HPDE6-E6E7 (cell line): ENCODE measurements at regions not wholly inside any gene's neighbourhood (a gene's known extent, or its start where the extent isn't known, plus 50 kb on each side); places are given as distances from the start of the nearest gene placed in this dataset.
"Not testable (repeated sequence)": the region's sequence is repeated elsewhere in the genome, so short reads cannot be mapped to it uniquely, and the experiment has no call there.

Source experiments
- DNase-seq: peaks from one replicate; pipeline ENCODE4 v3.0.0; 2011; ENCODE audit warnings: missing footprints; ENCODE audit errors: extremely low spot score

GRCh38 chr4:87716371-87717265, 66.5 kb downstream of the DMP1 start:
- no peak for DNase-seq

GRCh38 chr4:87717276-87718031, 67.4 kb downstream of the DMP1 start:
- no peak for DNase-seq

GRCh38 chr4:87718217-87718835, 68.2 kb downstream of the DMP1 start:
- DNase-seq, result no peak

GRCh38 chr4:87720094-87720691, 70.1 kb downstream of the DMP1 start:
- DNase-seq, result no peak

- DNase-seq, result not testable (repeated sequence)
Observed at GRCh38 chr4:87725287-87725686, 74.1 kb upstream of the IBSP start.

GRCh38 chr4:87732033-87732765, 67.2 kb upstream of the IBSP start:
- DNase-seq, result no peak

GRCh38 chr4:87734084-87734483, 65.3 kb upstream of the IBSP start:
- no peak for DNase-seq

GRCh38 chr4:87734936-87735335, 64.4 kb upstream of the IBSP start:
- DNase-seq, result peak; percentile 40

- no peak for DNase-seq
Observed at GRCh38 chr4:87738483-87738882, 60.9 kb upstream of the IBSP start.

- no peak for DNase-seq
Observed at GRCh38 chr4:87739494-87739893, 59.9 kb upstream of the IBSP start.

- DNase-seq, result no peak
Observed at GRCh38 chr4:87745064-87745807, 54.1 kb upstream of the IBSP start.

- no peak for DNase-seq
Observed at GRCh38 chr4:87746001-87746400, 53.4 kb upstream of the IBSP start.
